ENCODE measurements at regions not wholly inside any gene's neighbourhood (a gene's known extent, or its start where the extent isn't known, plus 50 kb on each side); places are given as distances from the start of the nearest gene placed in this dataset.

DNA sequence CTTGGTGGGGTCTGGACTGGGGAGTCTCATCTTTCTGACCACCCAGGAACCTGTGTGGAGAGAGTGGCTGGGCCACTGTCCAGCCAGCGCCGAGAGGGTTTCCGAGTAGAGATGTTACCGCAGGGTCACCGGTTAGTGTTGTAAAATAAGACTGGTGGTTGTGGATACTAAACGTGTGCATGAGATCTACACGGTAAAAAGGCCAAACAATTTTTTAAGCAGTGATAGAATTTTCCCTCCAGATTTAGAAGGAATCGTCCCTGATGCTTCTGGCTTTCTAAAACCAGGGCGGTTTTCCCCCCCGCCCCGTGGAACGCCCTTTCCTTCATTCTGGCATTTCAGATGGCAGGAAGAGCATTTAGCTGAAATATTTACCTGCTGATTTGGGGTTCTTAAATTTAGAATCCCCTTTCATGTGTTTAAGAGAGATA is 72.6 kb upstream of the PPARA start:
- TF ChIP-seq, protein P1, sequence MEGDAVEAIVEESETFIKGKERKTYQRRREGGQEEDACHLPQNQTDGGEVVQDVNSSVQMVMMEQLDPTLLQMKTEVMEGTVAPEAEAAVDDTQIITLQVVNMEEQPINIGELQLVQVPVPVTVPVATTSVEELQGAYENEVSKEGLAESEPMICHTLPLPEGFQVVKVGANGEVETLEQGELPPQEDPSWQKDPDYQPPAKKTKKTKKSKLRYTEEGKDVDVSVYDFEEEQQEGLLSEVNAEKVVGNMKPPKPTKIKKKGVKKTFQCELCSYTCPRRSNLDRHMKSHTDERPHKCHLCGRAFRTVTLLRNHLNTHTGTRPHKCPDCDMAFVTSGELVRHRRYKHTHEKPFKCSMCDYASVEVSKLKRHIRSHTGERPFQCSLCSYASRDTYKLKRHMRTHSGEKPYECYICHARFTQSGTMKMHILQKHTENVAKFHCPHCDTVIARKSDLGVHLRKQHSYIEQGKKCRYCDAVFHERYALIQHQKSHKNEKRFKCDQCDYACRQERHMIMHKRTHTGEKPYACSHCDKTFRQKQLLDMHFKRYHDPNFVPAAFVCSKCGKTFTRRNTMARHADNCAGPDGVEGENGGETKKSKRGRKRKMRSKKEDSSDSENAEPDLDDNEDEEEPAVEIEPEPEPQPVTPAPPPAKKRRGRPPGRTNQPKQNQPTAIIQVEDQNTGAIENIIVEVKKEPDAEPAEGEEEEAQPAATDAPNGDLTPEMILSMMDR (conservative IDR thresholded peaks at IDR 0.05; ENCODE audit: low read depth in 2 of 2): no peak
- no peak for TF ChIP-seq EZH2phosphoT487 (IDR thresholded peaks at IDR 0.05; ENCODE audit: unreplicated experiment)
- TF ChIP-seq ZNF114 (CRISPR knock-in tag; IDR thresholded peaks at IDR 0.05): no peak
- no peak for TF ChIP-seq CREB1 (CRISPR knock-in tag; IDR thresholded peaks at IDR 0.05; ENCODE audit: low read depth)
- TF ChIP-seq, protein P2, sequence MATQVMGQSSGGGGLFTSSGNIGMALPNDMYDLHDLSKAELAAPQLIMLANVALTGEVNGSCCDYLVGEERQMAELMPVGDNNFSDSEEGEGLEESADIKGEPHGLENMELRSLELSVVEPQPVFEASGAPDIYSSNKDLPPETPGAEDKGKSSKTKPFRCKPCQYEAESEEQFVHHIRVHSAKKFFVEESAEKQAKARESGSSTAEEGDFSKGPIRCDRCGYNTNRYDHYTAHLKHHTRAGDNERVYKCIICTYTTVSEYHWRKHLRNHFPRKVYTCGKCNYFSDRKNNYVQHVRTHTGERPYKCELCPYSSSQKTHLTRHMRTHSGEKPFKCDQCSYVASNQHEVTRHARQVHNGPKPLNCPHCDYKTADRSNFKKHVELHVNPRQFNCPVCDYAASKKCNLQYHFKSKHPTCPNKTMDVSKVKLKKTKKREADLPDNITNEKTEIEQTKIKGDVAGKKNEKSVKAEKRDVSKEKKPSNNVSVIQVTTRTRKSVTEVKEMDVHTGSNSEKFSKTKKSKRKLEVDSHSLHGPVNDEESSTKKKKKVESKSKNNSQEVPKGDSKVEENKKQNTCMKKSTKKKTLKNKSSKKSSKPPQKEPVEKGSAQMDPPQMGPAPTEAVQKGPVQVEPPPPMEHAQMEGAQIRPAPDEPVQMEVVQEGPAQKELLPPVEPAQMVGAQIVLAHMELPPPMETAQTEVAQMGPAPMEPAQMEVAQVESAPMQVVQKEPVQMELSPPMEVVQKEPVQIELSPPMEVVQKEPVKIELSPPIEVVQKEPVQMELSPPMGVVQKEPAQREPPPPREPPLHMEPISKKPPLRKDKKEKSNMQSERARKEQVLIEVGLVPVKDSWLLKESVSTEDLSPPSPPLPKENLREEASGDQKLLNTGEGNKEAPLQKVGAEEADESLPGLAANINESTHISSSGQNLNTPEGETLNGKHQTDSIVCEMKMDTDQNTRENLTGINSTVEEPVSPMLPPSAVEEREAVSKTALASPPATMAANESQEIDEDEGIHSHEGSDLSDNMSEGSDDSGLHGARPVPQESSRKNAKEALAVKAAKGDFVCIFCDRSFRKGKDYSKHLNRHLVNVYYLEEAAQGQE (IDR thresholded peaks at IDR 0.05; ENCODE audit: unreplicated experiment): no peak

Measured in GM23338 (cell line).